WTC11 (cell line): ENCODE measurements at regions not wholly inside any gene's neighbourhood (a gene's known extent, or its start where the extent isn't known, plus 50 kb on each side); places are given as distances from the start of the nearest gene placed in this dataset.

ENCODE experiments used
- ATAC-seq: fragments of 200-7000 bp; cut with Tn5 transposase; 2 replicates; pipeline ENCODE4 v1.10.0; 2021; ENCODE audit warnings: mild to moderate bottlenecking, moderate library complexity
- CTCF ChIA-PET: fragments of 300-600 bp; sonication (Branson Sonifier 250); formaldehyde crosslinking; loops from one replicate; lab custom pipeline; 2021; ENCODE audit warnings: antibody characterized with exemption; lab: Charles Lee
- POLR2A ChIA-PET: fragments of 350-600 bp; sonication (Branson Sonifier 250); formaldehyde crosslinking; loops from one replicate; lab custom pipeline; 2021; ENCODE audit warnings: antibody characterized with exemption; lab: Charles Lee
- DNase-seq: peaks from one replicate; pipeline ENCODE4 v3.0.0; 2021; ENCODE audit warnings: low spot score
- H3K27ac Mint-ChIP-seq: 2 replicates; pipeline ENCODE4 v1.8.0; 2021; ENCODE audit warnings: mixed read lengths
- H3K27me3 Mint-ChIP-seq: 2 replicates; pipeline ENCODE4 v1.8.0; 2021; ENCODE audit warnings: low read depth, mild to moderate bottlenecking, moderate library complexity, mixed read lengths
- H3K36me3 Mint-ChIP-seq: 2 replicates; pipeline ENCODE4 v1.8.0; 2021; ENCODE audit warnings: mixed read lengths
- H3K4me1 Mint-ChIP-seq: 2 replicates; pipeline ENCODE4 v1.8.0; 2022; ENCODE audit warnings: mixed read lengths
- H3K4me3 Mint-ChIP-seq: 2 replicates; pipeline ENCODE4 v1.8.0; 2021; ENCODE audit warnings: mild to moderate bottlenecking, moderate library complexity, mixed read lengths
- H3K9me3 Mint-ChIP-seq: 2 replicates; pipeline ENCODE4 v1.8.0; 2021; ENCODE audit warnings: mixed read lengths
- ESRRA ChIP-seq: sonication (generic); formaldehyde crosslinking; IDR thresholded peaks from 2 replicates; pipeline ENCODE4 v1.8.1; 2022; ENCODE audit warnings: mild to moderate bottlenecking, missing genetic modification reagents, borderline replicate concordance
- ETV6 ChIP-seq: sonication (generic); formaldehyde crosslinking; IDR thresholded peaks from 2 replicates; pipeline ENCODE4 v1.8.1; 2022; ENCODE audit warnings: mild to moderate bottlenecking, missing genetic modification reagents
- FOXK1 ChIP-seq: sonication (generic); formaldehyde crosslinking; IDR thresholded peaks from 2 replicates; pipeline ENCODE4 v1.8.0; 2022; ENCODE audit warnings: mild to moderate bottlenecking, moderate library complexity, missing genetic modification reagents
- GABPB1 ChIP-seq: sonication (generic); formaldehyde crosslinking; IDR thresholded peaks from 2 replicates; pipeline ENCODE4 v1.8.1; 2023; ENCODE audit warnings: mild to moderate bottlenecking, missing genetic modification reagents
- HMGA2 ChIP-seq: fragments of 250-450 bp; sonication (Bioruptor Pico); IDR thresholded peaks from 2 replicates; pipeline ENCODE4 v1.4.0; 2021; ENCODE audit warnings: mild to moderate bottlenecking, moderate library complexity
- JUN ChIP-seq: sonication (generic); formaldehyde crosslinking; IDR thresholded peaks from 2 replicates; pipeline ENCODE4 v1.8.0; 2023; ENCODE audit warnings: mild to moderate bottlenecking, missing genetic modification reagents
- KAT7 ChIP-seq: sonication (generic); formaldehyde crosslinking; IDR thresholded peaks from 2 replicates; pipeline ENCODE4 v1.8.1; 2023; ENCODE audit warnings: missing genetic modification reagents, mild to moderate bottlenecking, borderline replicate concordance
- NR3C1 ChIP-seq: sonication (generic); formaldehyde crosslinking; conservative IDR thresholded peaks from 2 replicates; pipeline ENCODE4 v1.8.1; 2023; ENCODE audit warnings: low read depth, mild to moderate bottlenecking, missing genetic modification reagents
- ZBTB21 ChIP-seq: sonication (generic); formaldehyde crosslinking; IDR thresholded peaks from 2 replicates; pipeline ENCODE4 v1.8.1; 2023; ENCODE audit warnings: mild to moderate bottlenecking, missing genetic modification reagents, borderline replicate concordance
- TF ChIP-seq, protein P1 (sequence below): sonication (generic); formaldehyde crosslinking; IDR thresholded peaks from 2 replicates; pipeline ENCODE4 v1.8.1; 2022; ENCODE audit warnings: mild to moderate bottlenecking, missing genetic modification reagents, moderate library complexity, borderline replicate concordance
- TF ChIP-seq, protein P2 (sequence below): fragments of 200-600 bp; IDR thresholded peaks from 2 replicates; pipeline ENCODE4 v1.8.0; 2022; ENCODE audit warnings: antibody characterized with exemption
- TF ChIP-seq, protein P3 (sequence below): fragments of 250-450 bp; sonication (Bioruptor Pico); IDR thresholded peaks from 2 replicates; pipeline ENCODE4 v1.9.0; 2021; ENCODE audit warnings: mild to moderate bottlenecking
- TF ChIP-seq, protein P4 (sequence below): fragments of 250-450 bp; sonication (Bioruptor Pico); IDR thresholded peaks from 2 replicates; pipeline ENCODE4 v1.9.0; 2021; ENCODE audit warnings: mild to moderate bottlenecking, borderline replicate concordance
- TF ChIP-seq, protein P5 (sequence below): fragments of 250-450 bp; sonication (Bioruptor Pico); IDR thresholded peaks from 2 replicates; pipeline ENCODE4 v1.8.0; 2021; ENCODE audit warnings: mild to moderate bottlenecking
- TF ChIP-seq, protein P6 (sequence below): sonication (generic); formaldehyde crosslinking; IDR thresholded peaks from 2 replicates; pipeline ENCODE4 v1.8.1; 2023; ENCODE audit warnings: mild to moderate bottlenecking, missing genetic modification reagents
- TF ChIP-seq, protein P7 (sequence below): fragments of 250-450 bp; sonication (Bioruptor Pico); conservative IDR thresholded peaks from 2 replicates; pipeline ENCODE4 v1.9.0; 2021; ENCODE audit warnings: mild to moderate bottlenecking
- TF ChIP-seq, protein P8 (sequence below): fragments of 250-450 bp; sonication (Bioruptor Pico); IDR thresholded peaks from 2 replicates; pipeline ENCODE4 v1.9.0; 2021; ENCODE audit warnings: moderate library complexity, mild to moderate bottlenecking, inconsistent platforms, borderline replicate concordance
- TF ChIP-seq, protein P9 (sequence below): fragments of 250-450 bp; sonication (Bioruptor Pico); IDR thresholded peaks from 2 replicates; pipeline ENCODE4 v2.1.2; 2022; ENCODE audit warnings: mild to moderate bottlenecking, moderate library complexity

DNA sequence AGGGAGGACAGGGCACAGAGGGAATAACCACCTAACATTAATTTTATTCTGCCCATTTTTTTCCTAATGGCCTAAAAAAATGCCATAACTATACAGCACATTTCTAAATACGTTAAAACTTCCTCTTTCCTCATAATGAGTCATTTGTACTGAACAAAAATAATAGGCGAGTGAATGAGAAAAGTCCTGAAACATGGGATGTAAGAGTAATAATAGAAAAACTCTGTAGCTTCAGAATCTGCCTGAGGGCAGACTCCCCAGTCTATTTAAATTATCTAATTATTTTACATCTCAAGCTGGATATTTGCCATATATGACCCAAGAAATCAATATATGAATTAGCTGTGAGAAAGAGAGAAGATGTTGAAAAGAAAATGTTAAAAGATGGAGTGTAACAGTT, 285.1 kb downstream of the TMX3 start:
- Mint-ChIP-seq H3K9me3 (no peaks in the 10 kb centered on the region), H3K27me3 (no peaks in the 10 kb centered on the region), H3K36me3 (no peaks in the 10 kb centered on the region), H3K27ac (no peak overlapping the region), H3K4me3 (no peak overlapping the region), H3K4me1 (no peaks in the 10 kb centered on the region; the same call in 1 of the 2 replicates)
- ChIA-PET CTCF (no interaction called here), POLR2A (no interaction called here)
- no peak for DNase-seq
- no peak for ATAC-seq
- TF ChIP-seq HMGA2 (no peak), ZBTB21 (CRISPR knock-in tag) (no peak), GABPB1 (no peak), FOXK1 (no peak), NR3C1 (CRISPR knock-in tag) (no peak), KAT7 (CRISPR knock-in tag) (no peak), ETV6 (no peak), JUN (no peak), ESRRA (CRISPR knock-in tag) (no peak)
- TF ChIP-seq, protein P1, sequence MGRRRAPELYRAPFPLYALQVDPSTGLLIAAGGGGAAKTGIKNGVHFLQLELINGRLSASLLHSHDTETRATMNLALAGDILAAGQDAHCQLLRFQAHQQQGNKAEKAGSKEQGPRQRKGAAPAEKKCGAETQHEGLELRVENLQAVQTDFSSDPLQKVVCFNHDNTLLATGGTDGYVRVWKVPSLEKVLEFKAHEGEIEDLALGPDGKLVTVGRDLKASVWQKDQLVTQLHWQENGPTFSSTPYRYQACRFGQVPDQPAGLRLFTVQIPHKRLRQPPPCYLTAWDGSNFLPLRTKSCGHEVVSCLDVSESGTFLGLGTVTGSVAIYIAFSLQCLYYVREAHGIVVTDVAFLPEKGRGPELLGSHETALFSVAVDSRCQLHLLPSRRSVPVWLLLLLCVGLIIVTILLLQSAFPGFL (CRISPR knock-in tag), result no peak
- TF ChIP-seq, protein P2, sequence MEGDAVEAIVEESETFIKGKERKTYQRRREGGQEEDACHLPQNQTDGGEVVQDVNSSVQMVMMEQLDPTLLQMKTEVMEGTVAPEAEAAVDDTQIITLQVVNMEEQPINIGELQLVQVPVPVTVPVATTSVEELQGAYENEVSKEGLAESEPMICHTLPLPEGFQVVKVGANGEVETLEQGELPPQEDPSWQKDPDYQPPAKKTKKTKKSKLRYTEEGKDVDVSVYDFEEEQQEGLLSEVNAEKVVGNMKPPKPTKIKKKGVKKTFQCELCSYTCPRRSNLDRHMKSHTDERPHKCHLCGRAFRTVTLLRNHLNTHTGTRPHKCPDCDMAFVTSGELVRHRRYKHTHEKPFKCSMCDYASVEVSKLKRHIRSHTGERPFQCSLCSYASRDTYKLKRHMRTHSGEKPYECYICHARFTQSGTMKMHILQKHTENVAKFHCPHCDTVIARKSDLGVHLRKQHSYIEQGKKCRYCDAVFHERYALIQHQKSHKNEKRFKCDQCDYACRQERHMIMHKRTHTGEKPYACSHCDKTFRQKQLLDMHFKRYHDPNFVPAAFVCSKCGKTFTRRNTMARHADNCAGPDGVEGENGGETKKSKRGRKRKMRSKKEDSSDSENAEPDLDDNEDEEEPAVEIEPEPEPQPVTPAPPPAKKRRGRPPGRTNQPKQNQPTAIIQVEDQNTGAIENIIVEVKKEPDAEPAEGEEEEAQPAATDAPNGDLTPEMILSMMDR, result no peak
- TF ChIP-seq, protein P3, sequence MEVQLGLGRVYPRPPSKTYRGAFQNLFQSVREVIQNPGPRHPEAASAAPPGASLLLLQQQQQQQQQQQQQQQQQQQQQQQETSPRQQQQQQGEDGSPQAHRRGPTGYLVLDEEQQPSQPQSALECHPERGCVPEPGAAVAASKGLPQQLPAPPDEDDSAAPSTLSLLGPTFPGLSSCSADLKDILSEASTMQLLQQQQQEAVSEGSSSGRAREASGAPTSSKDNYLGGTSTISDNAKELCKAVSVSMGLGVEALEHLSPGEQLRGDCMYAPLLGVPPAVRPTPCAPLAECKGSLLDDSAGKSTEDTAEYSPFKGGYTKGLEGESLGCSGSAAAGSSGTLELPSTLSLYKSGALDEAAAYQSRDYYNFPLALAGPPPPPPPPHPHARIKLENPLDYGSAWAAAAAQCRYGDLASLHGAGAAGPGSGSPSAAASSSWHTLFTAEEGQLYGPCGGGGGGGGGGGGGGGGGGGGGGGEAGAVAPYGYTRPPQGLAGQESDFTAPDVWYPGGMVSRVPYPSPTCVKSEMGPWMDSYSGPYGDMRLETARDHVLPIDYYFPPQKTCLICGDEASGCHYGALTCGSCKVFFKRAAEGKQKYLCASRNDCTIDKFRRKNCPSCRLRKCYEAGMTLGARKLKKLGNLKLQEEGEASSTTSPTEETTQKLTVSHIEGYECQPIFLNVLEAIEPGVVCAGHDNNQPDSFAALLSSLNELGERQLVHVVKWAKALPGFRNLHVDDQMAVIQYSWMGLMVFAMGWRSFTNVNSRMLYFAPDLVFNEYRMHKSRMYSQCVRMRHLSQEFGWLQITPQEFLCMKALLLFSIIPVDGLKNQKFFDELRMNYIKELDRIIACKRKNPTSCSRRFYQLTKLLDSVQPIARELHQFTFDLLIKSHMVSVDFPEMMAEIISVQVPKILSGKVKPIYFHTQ (CRISPR knock-in tag), result no peak
- TF ChIP-seq, protein P4, sequence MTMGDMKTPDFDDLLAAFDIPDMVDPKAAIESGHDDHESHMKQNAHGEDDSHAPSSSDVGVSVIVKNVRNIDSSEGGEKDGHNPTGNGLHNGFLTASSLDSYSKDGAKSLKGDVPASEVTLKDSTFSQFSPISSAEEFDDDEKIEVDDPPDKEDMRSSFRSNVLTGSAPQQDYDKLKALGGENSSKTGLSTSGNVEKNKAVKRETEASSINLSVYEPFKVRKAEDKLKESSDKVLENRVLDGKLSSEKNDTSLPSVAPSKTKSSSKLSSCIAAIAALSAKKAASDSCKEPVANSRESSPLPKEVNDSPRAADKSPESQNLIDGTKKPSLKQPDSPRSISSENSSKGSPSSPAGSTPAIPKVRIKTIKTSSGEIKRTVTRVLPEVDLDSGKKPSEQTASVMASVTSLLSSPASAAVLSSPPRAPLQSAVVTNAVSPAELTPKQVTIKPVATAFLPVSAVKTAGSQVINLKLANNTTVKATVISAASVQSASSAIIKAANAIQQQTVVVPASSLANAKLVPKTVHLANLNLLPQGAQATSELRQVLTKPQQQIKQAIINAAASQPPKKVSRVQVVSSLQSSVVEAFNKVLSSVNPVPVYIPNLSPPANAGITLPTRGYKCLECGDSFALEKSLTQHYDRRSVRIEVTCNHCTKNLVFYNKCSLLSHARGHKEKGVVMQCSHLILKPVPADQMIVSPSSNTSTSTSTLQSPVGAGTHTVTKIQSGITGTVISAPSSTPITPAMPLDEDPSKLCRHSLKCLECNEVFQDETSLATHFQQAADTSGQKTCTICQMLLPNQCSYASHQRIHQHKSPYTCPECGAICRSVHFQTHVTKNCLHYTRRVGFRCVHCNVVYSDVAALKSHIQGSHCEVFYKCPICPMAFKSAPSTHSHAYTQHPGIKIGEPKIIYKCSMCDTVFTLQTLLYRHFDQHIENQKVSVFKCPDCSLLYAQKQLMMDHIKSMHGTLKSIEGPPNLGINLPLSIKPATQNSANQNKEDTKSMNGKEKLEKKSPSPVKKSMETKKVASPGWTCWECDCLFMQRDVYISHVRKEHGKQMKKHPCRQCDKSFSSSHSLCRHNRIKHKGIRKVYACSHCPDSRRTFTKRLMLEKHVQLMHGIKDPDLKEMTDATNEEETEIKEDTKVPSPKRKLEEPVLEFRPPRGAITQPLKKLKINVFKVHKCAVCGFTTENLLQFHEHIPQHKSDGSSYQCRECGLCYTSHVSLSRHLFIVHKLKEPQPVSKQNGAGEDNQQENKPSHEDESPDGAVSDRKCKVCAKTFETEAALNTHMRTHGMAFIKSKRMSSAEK (CRISPR knock-in tag), result no peak
- TF ChIP-seq, protein P5, sequence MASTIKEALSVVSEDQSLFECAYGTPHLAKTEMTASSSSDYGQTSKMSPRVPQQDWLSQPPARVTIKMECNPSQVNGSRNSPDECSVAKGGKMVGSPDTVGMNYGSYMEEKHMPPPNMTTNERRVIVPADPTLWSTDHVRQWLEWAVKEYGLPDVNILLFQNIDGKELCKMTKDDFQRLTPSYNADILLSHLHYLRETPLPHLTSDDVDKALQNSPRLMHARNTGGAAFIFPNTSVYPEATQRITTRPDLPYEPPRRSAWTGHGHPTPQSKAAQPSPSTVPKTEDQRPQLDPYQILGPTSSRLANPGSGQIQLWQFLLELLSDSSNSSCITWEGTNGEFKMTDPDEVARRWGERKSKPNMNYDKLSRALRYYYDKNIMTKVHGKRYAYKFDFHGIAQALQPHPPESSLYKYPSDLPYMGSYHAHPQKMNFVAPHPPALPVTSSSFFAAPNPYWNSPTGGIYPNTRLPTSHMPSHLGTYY (CRISPR knock-in tag), result no peak
- TF ChIP-seq, protein P6, sequence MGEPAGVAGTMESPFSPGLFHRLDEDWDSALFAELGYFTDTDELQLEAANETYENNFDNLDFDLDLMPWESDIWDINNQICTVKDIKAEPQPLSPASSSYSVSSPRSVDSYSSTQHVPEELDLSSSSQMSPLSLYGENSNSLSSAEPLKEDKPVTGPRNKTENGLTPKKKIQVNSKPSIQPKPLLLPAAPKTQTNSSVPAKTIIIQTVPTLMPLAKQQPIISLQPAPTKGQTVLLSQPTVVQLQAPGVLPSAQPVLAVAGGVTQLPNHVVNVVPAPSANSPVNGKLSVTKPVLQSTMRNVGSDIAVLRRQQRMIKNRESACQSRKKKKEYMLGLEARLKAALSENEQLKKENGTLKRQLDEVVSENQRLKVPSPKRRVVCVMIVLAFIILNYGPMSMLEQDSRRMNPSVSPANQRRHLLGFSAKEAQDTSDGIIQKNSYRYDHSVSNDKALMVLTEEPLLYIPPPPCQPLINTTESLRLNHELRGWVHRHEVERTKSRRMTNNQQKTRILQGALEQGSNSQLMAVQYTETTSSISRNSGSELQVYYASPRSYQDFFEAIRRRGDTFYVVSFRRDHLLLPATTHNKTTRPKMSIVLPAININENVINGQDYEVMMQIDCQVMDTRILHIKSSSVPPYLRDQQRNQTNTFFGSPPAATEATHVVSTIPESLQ, result no peak
- TF ChIP-seq, protein P7, sequence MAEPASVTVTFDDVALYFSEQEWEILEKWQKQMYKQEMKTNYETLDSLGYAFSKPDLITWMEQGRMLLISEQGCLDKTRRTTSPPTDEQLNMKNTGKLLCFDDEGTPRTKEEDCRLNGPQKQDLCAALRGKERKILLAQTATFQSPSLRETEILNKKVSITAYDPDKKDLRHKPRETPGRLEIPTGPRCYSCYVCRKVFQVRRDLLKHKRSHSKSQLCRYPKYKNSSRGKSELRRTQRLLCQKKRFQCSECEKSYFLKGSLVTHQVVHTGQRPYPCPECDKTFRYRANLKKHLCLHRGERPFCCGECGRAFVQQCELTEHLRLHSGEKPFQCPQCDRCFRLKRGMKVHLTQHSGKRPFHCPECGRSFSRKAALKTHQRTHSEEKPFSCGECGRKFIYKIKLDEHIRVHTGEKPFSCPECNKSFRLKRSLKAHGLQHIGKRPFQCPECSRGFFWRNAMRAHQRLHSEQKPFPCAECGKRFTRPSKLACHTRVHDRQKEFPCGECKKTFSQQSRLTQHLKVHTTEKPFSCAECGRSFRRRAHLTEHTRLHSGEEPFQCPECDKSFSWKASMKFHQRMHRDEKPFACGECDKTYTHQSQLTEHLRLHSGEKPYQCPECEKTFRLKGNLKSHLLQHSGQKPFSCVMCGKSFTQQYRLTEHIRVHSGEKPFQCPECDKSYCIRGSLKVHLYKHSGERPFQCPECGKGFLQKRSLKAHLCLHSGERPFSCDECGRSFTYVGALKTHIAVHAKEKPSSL, result no peak
- TF ChIP-seq, protein P8, sequence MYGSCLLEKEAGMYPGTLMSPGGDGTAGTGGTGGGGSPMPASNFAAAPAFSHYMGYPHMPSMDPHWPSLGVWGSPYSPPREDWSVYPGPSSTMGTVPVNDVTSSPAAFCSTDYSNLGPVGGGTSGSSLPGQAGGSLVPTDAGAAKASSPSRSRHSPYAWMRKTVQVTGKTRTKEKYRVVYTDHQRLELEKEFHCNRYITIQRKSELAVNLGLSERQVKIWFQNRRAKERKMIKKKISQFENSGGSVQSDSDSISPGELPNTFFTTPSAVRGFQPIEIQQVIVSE (CRISPR knock-in tag), result no peak
- TF ChIP-seq, protein P9, sequence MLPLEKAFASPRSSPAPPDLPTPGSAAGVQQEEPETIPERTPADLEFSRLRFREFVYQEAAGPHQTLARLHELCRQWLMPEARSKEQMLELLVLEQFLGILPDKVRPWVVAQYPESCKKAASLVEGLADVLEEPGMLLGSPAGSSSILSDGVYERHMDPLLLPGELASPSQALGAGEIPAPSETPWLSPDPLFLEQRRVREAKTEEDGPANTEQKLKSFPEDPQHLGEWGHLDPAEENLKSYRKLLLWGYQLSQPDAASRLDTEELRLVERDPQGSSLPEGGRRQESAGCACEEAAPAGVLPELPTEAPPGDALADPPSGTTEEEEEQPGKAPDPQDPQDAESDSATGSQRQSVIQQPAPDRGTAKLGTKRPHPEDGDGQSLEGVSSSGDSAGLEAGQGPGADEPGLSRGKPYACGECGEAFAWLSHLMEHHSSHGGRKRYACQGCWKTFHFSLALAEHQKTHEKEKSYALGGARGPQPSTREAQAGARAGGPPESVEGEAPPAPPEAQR (CRISPR knock-in tag), result no peak
